Keratinocyte (primary cell): ENCODE measurements at regions not wholly inside any gene's neighbourhood (a gene's known extent, or its start where the extent isn't known, plus 50 kb on each side); places are given as distances from the start of the nearest gene placed in this dataset.

Experiments used
- DNase-seq: peaks from one replicate; pipeline ENCODE4 v3.0.0-alpha.2; 2011; ENCODE audit warnings: low read depth, missing footprints, low spot score
- FAIRE-seq: peaks from 2 replicates; lab custom pipeline; 2011; peaks lifted over from hg19 to GRCh38; lab: Jason Lieb, UNC
- H2AFZ ChIP-seq: 2 replicates; pipeline ENCODE4 v1.6.0; 2012; ENCODE audit warnings: low read length, control low read depth, inconsistent platforms; ENCODE audit not compliant: control insufficient read depth
- H3K27ac ChIP-seq: 2 replicates; pipeline ENCODE4 v1.5.1; 2011; ENCODE audit warnings: low read length; ENCODE audit not compliant: control insufficient read depth, insufficient read depth
- H3K27me3 ChIP-seq: 3 replicates; pipeline ENCODE4 v1.6.0; 2011; ENCODE audit warnings: low read length; ENCODE audit not compliant: control insufficient read depth, insufficient read depth; ENCODE audit errors: extremely low read depth
- H3K36me3 ChIP-seq, 2 experiments: 2 replicates in 1 of 2; 3 replicates in 1 of 2; pipeline ENCODE4 v1.5.1; 2011; ENCODE audit warnings: low read length in 2 of 2, mild to moderate bottlenecking in 1 of 2; ENCODE audit not compliant: control insufficient read depth in 2 of 2, insufficient read depth in 2 of 2; ENCODE audit errors: extremely low read depth in 1 of 2
- H3K4me1 ChIP-seq: 3 replicates; pipeline ENCODE4 v1.5.1; 2011; ENCODE audit warnings: low read length; ENCODE audit not compliant: control insufficient read depth, insufficient read depth; ENCODE audit errors: extremely low read depth
- H3K4me2 ChIP-seq: 3 replicates; pipeline ENCODE4 v1.6.0; 2011; ENCODE audit warnings: low read depth, low read length; ENCODE audit not compliant: control insufficient read depth, insufficient read depth; ENCODE audit errors: extremely low read depth
- H3K4me3 ChIP-seq, 3 experiments: fragments of 200-600 bp in 1 of 3; sonication (generic) in 1 of 3; 2 replicates in 2 of 3; 3 replicates in 1 of 3; pipeline ENCODE4 v1.5.1; 2011 to 2016; ENCODE audit warnings: low read length in 3 of 3, mild to moderate bottlenecking in 3 of 3, control low read depth in 2 of 3, inconsistent platforms in 1 of 3, low read depth in 1 of 3, mixed read lengths in 1 of 3, mixed run types in 1 of 3, moderate library complexity in 1 of 3; ENCODE audit not compliant: control insufficient read depth in 2 of 3, insufficient read depth in 2 of 3; ENCODE audit errors: extremely low read depth in 1 of 3
- H3K79me2 ChIP-seq: 2 replicates; pipeline ENCODE4 v1.6.0; 2012; ENCODE audit warnings: low read length; ENCODE audit not compliant: control insufficient read depth, insufficient read depth
- H3K9ac ChIP-seq: 3 replicates; pipeline ENCODE4 v1.6.0; 2011; ENCODE audit warnings: low read length; ENCODE audit not compliant: control insufficient read depth, insufficient read depth; ENCODE audit errors: extremely low read depth
- H3K9me1 ChIP-seq: 3 replicates; pipeline ENCODE4 v1.6.0; 2011; ENCODE audit warnings: low read length; ENCODE audit not compliant: control insufficient read depth, insufficient read depth; ENCODE audit errors: extremely low read depth
- H3K9me3 ChIP-seq: 2 replicates; pipeline ENCODE4 v1.5.1; 2012; ENCODE audit warnings: low read depth, low read length; ENCODE audit not compliant: control insufficient read depth
- H4K20me1 ChIP-seq: 3 replicates; pipeline ENCODE4 v1.6.0; 2011; ENCODE audit warnings: low read length; ENCODE audit not compliant: control insufficient read depth, insufficient read depth; ENCODE audit errors: extremely low read depth
- CTCF ChIP-seq, 3 experiments: IDR thresholded peaks in 1 of 3; conservative IDR thresholded peaks in 1 of 3; optimal IDR thresholded peaks in 1 of 3; 2 replicates in 2 of 3; 3 replicates in 1 of 3; pipeline versions ENCODE3 to v1.5.1; 2011; ENCODE audit warnings: low read length in 3 of 3, mild to moderate bottlenecking in 3 of 3, moderate library complexity in 2 of 3, control low read depth in 1 of 3, inconsistent platforms in 1 of 3; ENCODE audit not compliant: insufficient read depth in 2 of 3; ENCODE audit errors: extremely low read depth in 1 of 3
- EZH2 ChIP-seq: IDR thresholded peaks from one replicate; pipeline ENCODE4 v1.6.1; 2012; ENCODE audit warnings: inconsistent platforms, mild to moderate bottlenecking, low read length, moderate library complexity
- dilution Hi-C: fragments of 300-500 bp; cut with MboI; formaldehyde crosslinking; loops from one replicate; pipeline ENCODE4 v1.7.0; 2020; ENCODE audit warnings: low sequenced_read_pairs; ENCODE audit not compliant: extremely low pct_ligation_motif_present

GRCh38 chr13:72437458-72437857 lies 290.0 kb downstream of the MZT1 start:
- Histone ChIP-seq H3K36me3 (no peaks in the 10 kb centered on the region), H3K4me2 (peak overlapping the region; percentile 8), H2AFZ (peak overlapping the region; percentile 41), H3K4me1 (peaks cover 7% of the 10 kb centered on the region), H4K20me1 (no peaks in the 10 kb centered on the region), H3K9me1 (no peaks in the 10 kb centered on the region), H3K79me2 (no peaks in the 10 kb centered on the region), H3K9ac (no peak overlapping the region), H3K9me3 (no peaks in the 10 kb centered on the region), H3K27ac (no peak overlapping the region), H3K27me3 (no peaks in the 10 kb centered on the region), H3K4me3 (no peak overlapping the region)
- DNase-seq, result peak; percentile 7
- TF ChIP-seq EZH2 (no peak), CTCF (optimal IDR thresholded peaks at IDR 0.05 in 1 of 3, IDR thresholded peaks at IDR 0.05 in 1 of 3, conservative IDR thresholded peaks at IDR 0.05 in 1 of 3; ENCODE audit: extremely low read depth in 1 of 3, insufficient read depth in 2 of 3, low read length in 3 of 3) (no peak)
- FAIRE-seq, result no peak
- dilution Hi-C loops, result no loop called here

- FAIRE-seq (no peak), DNase-seq (no peak)
- Histone ChIP-seq H3K4me3 (no peak overlapping the region), H3K79me2 (no peaks in the 10 kb centered on the region), H3K9me3 (no peaks in the 10 kb centered on the region), H3K4me2 (no peak overlapping the region), H3K4me1 (peaks cover 7% of the 10 kb centered on the region), H2AFZ (no peak overlapping the region), H3K9me1 (no peaks in the 10 kb centered on the region), H3K27ac (no peak overlapping the region), H3K9ac (no peak overlapping the region), H3K36me3 (no peaks in the 10 kb centered on the region), H3K27me3 (no peaks in the 10 kb centered on the region), H4K20me1 (no peaks in the 10 kb centered on the region)
- TF ChIP-seq CTCF (optimal IDR thresholded peaks at IDR 0.05 in 1 of 3, IDR thresholded peaks at IDR 0.05 in 1 of 3, conservative IDR thresholded peaks at IDR 0.05 in 1 of 3; ENCODE audit: extremely low read depth in 1 of 3, insufficient read depth in 2 of 3, low read length in 3 of 3), result no peak
- no peak for TF ChIP-seq EZH2
- dilution Hi-C loops, result no loop called here
These were observed 292.2 kb downstream of the MZT1 start for GRCh38 chr13:72435251-72435650.
